GM23338 (cell line): ENCODE measurements at regions not wholly inside any gene's neighbourhood (a gene's known extent, or its start where the extent isn't known, plus 50 kb on each side); places are given as distances from the start of the nearest gene placed in this dataset.

Experiments
- ATAC-seq: fragments of 200-7000 bp; cut with Tn5 transposase; 3 replicates; pipeline ENCODE4 v1.9.1; 2020
- DNase-seq: peaks from one replicate; pipeline ENCODE4 v3.0.0-alpha.2; 2015; ENCODE audit warnings: low spot score
- H2AFZ ChIP-seq: fragments of 200-600 bp; sonication (generic); 2 replicates; pipeline ENCODE4 v1.8.0; 2016; ENCODE audit warnings: antibody characterized with exemption, mild to moderate bottlenecking, moderate library complexity
- H3F3A ChIP-seq: fragments of 200-600 bp; sonication (generic); replicated peaks from 2 replicates; pipeline ENCODE4 v1.8.0; 2017; ENCODE audit warnings: antibody characterized with exemption, mixed run types, low read depth
- H3K27ac ChIP-seq: fragments of 200-600 bp; sonication (generic); 2 replicates; pipeline ENCODE4 v1.6.1; 2016; ENCODE audit warnings: low read depth
- H3K27me3 ChIP-seq: fragments of 200-600 bp; sonication (generic); 2 replicates; pipeline ENCODE4 v1.8.0; 2016; ENCODE audit warnings: mild to moderate bottlenecking, mixed run types, moderate library complexity; ENCODE audit not compliant: insufficient read depth
- H3K36me3 ChIP-seq: fragments of 200-600 bp; sonication (generic); 2 replicates; pipeline ENCODE4 v1.8.0; 2016; ENCODE audit warnings: mild to moderate bottlenecking; ENCODE audit not compliant: insufficient read depth
- H3K4me1 ChIP-seq: fragments of 200-600 bp; sonication (generic); 2 replicates; pipeline ENCODE4 v1.8.0; 2016; ENCODE audit warnings: mild to moderate bottlenecking, moderate library complexity; ENCODE audit not compliant: insufficient read depth
- H3K4me2 ChIP-seq: fragments of 200-600 bp; sonication (generic); 2 replicates; pipeline ENCODE4 v1.7.1; 2017; ENCODE audit warnings: mixed run types
- H3K4me3 ChIP-seq: fragments of 200-600 bp; sonication (generic); 2 replicates; pipeline ENCODE4 v1.6.1; 2016; ENCODE audit warnings: mixed run types
- H3K79me2 ChIP-seq: fragments of 200-600 bp; sonication (generic); replicated peaks from 2 replicates; pipeline ENCODE4 v1.8.0; 2017; ENCODE audit warnings: mild to moderate bottlenecking; ENCODE audit not compliant: insufficient read depth
- H3K9me2 ChIP-seq: fragments of 200-600 bp; sonication (generic); 2 replicates; pipeline ENCODE4 v1.8.0; 2017; ENCODE audit not compliant: insufficient read depth
- H4K20me1 ChIP-seq: fragments of 200-600 bp; sonication (generic); replicated peaks from 2 replicates; pipeline ENCODE4 v1.8.0; 2017; ENCODE audit warnings: mild to moderate bottlenecking; ENCODE audit not compliant: insufficient read depth
- H3K27ac Mint-ChIP-seq: 2 replicates; pipeline ENCODE4 v1.8.0; 2020; ENCODE audit warnings: inconsistent platforms, mild to moderate bottlenecking, moderate library complexity, mixed read lengths
- H3K27me3 Mint-ChIP-seq: 3 replicates; pipeline ENCODE4 v1.8.0; 2022; ENCODE audit warnings: low read depth, mild to moderate bottlenecking, moderate library complexity, mixed read lengths, inconsistent platforms; ENCODE audit not compliant: insufficient read depth, poor library complexity
- H3K36me3 Mint-ChIP-seq: 3 replicates; pipeline ENCODE4 v1.8.0; 2021; ENCODE audit warnings: low read depth, mild to moderate bottlenecking, inconsistent platforms, moderate library complexity, mixed read lengths
- H3K4me1 Mint-ChIP-seq: 3 replicates; pipeline ENCODE4 v1.8.0; 2020; ENCODE audit warnings: mild to moderate bottlenecking, inconsistent platforms, mixed read lengths
- H3K4me3 Mint-ChIP-seq: 3 replicates; pipeline ENCODE4 v1.8.0; 2021; ENCODE audit warnings: moderate library complexity, mild to moderate bottlenecking, inconsistent platforms, mixed read lengths
- H3K9me3 Mint-ChIP-seq: 3 replicates; pipeline ENCODE4 v1.8.0; 2020; ENCODE audit warnings: moderate library complexity, mild to moderate bottlenecking, inconsistent platforms, mixed read lengths
- CREB1 ChIP-seq: fragments of 250-450 bp; sonication (Bioruptor Pico); IDR thresholded peaks from 2 replicates; pipeline ENCODE4 v1.5.0; 2020; ENCODE audit warnings: low read depth, mild to moderate bottlenecking, moderate library complexity
- CTCF ChIP-seq, 2 experiments: fragments of 200-600 bp in 1 of 2; sonication (generic) in 1 of 2; conservative IDR thresholded peaks; 2 replicates each; pipeline versions ENCODE4 v1.5.1 to v1.6.1; 2016 to 2017; ENCODE audit warnings: antibody characterized with exemption in 2 of 2, low read depth in 2 of 2, mild to moderate bottlenecking in 2 of 2, moderate library complexity in 1 of 2
- ETS1 ChIP-seq: IDR thresholded peaks from 2 replicates; pipeline ENCODE4 v1.6.1; 2016; ENCODE audit warnings: antibody characterized with exemption
- EZH2 ChIP-seq: fragments of 200-600 bp; sonication (generic); IDR thresholded peaks from one replicate; pipeline ENCODE4 v1.8.0; 2017; ENCODE audit warnings: antibody characterized with exemption, mild to moderate bottlenecking, low read depth; ENCODE audit not compliant: unreplicated experiment
- EZH2phosphoT487 ChIP-seq: fragments of 200-600 bp; sonication (generic); IDR thresholded peaks from one replicate; pipeline ENCODE4 v1.8.1; 2018; ENCODE audit warnings: antibody characterized with exemption; ENCODE audit not compliant: unreplicated experiment
- JUNB ChIP-seq: IDR thresholded peaks from one replicate; pipeline ENCODE4 v1.6.1; 2016; ENCODE audit warnings: antibody characterized with exemption; ENCODE audit not compliant: unreplicated experiment
- NANOG ChIP-seq: IDR thresholded peaks from 2 replicates; pipeline ENCODE4 v1.6.1; 2016; ENCODE audit warnings: antibody characterized with exemption, borderline replicate concordance
- POLR2AphosphoS5 ChIP-seq: IDR thresholded peaks from 2 replicates; pipeline ENCODE4 v1.6.1; 2016; ENCODE audit warnings: antibody characterized with exemption, low read depth
- REST ChIP-seq: IDR thresholded peaks from one replicate; pipeline ENCODE4 v1.6.1; 2018; ENCODE audit warnings: antibody characterized with exemption; ENCODE audit not compliant: unreplicated experiment
- STAT1 ChIP-seq: IDR thresholded peaks from one replicate; pipeline ENCODE4 v1.6.1; 2016; ENCODE audit warnings: antibody characterized with exemption; ENCODE audit not compliant: unreplicated experiment
- ZNF114 ChIP-seq: fragments of 250-450 bp; sonication (Bioruptor Pico); IDR thresholded peaks from 2 replicates; pipeline ENCODE4 v1.5.0; 2020; ENCODE audit warnings: mild to moderate bottlenecking, moderate library complexity
- ZNF331 ChIP-seq: fragments of 250-450 bp; sonication (Bioruptor Pico); IDR thresholded peaks from 2 replicates; pipeline ENCODE4 v1.5.0; 2020; ENCODE audit warnings: low read depth, mild to moderate bottlenecking, moderate library complexity
- ZNF462 ChIP-seq: fragments of 250-450 bp; sonication (Bioruptor Pico); IDR thresholded peaks from 2 replicates; pipeline ENCODE4 v1.5.0; 2020; ENCODE audit warnings: mild to moderate bottlenecking, moderate library complexity

- no peak overlapping the region for H3K4me2 ChIP-seq
- H3K4me3 ChIP-seq, result no peak overlapping the region
- no peaks in the 10 kb centered on the region for H3K9me3 Mint-ChIP-seq
- DNase-seq, result no peak
- no peaks in the 10 kb centered on the region for H3F3A ChIP-seq
- H3K4me3 Mint-ChIP-seq, result no peak overlapping the region
- 0 out of 2 replicates have a peak, but pooled peaks cover 3% of the 10 kb centered on the region for H3K9me2 ChIP-seq
- no peaks in the 10 kb centered on the region for H3K79me2 ChIP-seq
- H2AFZ ChIP-seq, result no peak overlapping the region
- no peaks in the 10 kb centered on the region for H4K20me1 ChIP-seq
- H3K4me1 ChIP-seq, result no peaks in the 10 kb centered on the region
- no peaks in the 10 kb centered on the region for H3K36me3 Mint-ChIP-seq
- H3K27ac ChIP-seq, result no peak overlapping the region
- H3K4me1 Mint-ChIP-seq, result no peaks in the 10 kb centered on the region
- no peak overlapping the region for H3K27ac Mint-ChIP-seq
- H3K27me3 ChIP-seq, result no peaks in the 10 kb centered on the region
- TF ChIP-seq ETS1 (no peak), JUNB (no peak), NANOG (no peak), REST (no peak), STAT1 (no peak), ZNF462 (CRISPR knock-in tag) (no peak), CREB1 (no peak), EZH2phosphoT487 (no peak), CTCF (conservative IDR thresholded peaks at IDR 0.05; ENCODE audit: low read depth in 2 of 2) (no peak), EZH2 (no peak), ZNF331 (CRISPR knock-in tag) (no peak), POLR2AphosphoS5 (no peak), ZNF114 (CRISPR knock-in tag) (no peak)
- H3K27me3 Mint-ChIP-seq, result no peaks in the 10 kb centered on the region
- no peak for ATAC-seq
- H3K36me3 ChIP-seq, result no peaks in the 10 kb centered on the region
Measured at GRCh38 chr18:42418121-42418520, 463.1 kb downstream of the PIK3C3 start.
